SK-N-MC (cell line): ENCODE measurements at regions not wholly inside any gene's neighbourhood (a gene's known extent, or its start where the extent isn't known, plus 50 kb on each side); places are given as distances from the start of the nearest gene placed in this dataset.

Experiments used
- EZH2 ChIP-seq: fragments of 200-600 bp; sonication (generic); IDR thresholded peaks from one replicate; pipeline ENCODE4 v1.6.1; 2017; ENCODE audit warnings: antibody characterized with exemption
- POLR2AphosphoS5 ChIP-seq: IDR thresholded peaks from 2 replicates; pipeline ENCODE4 v1.6.1; 2012; ENCODE audit warnings: mild to moderate bottlenecking, low read depth, low read length, borderline replicate concordance

DNA sequence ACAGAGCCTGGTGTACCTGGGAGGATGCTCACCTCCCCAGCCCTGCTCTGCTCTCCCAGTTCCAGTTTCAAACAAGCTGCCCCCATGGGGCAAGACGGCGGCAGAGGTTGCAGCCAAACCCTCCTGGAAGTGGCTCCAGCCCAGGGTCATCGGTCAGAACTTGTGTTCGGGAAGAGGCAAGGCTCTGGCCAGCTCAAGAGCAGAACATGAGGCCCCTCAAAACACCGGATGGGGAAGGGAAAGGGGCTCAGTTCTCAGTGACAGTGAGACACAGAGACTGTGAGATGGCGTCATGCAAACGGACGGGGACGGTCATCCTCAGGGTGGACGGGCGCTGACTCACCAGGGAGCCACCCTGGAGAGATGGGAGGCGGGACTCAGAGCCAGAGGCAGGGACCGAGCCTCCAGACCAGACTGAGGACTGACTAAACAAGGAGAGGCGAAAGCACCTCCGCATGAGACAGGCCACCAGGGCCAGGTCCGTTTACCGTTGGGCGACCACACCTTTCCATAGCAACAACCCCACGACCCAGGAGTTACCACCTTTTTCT, 63.9 kb upstream of the GALNT9 start:
- TF ChIP-seq EZH2 = no peak
- no peak for TF ChIP-seq POLR2AphosphoS5
